ENCODE measurements at regions not wholly inside any gene's neighbourhood (a gene's known extent, or its start where the extent isn't known, plus 50 kb on each side); places are given as distances from the start of the nearest gene placed in this dataset.

- no peak for TF ChIP-seq CTCF (conservative IDR thresholded peaks at IDR 0.05; ENCODE audit: low read depth in 2 of 2)
- no peak for TF ChIP-seq POLR2AphosphoS5 (IDR thresholded peaks at IDR 0.05; ENCODE audit: low read depth)
- no peak for TF ChIP-seq EZH2 (IDR thresholded peaks at IDR 0.05; ENCODE audit: low read depth, unreplicated experiment)
- TF ChIP-seq CREB1 (CRISPR knock-in tag; IDR thresholded peaks at IDR 0.05; ENCODE audit: low read depth) = no peak
- no peak for TF ChIP-seq EZH2phosphoT487 (IDR thresholded peaks at IDR 0.05; ENCODE audit: unreplicated experiment)
- TF ChIP-seq NANOG (IDR thresholded peaks at IDR 0.05; ENCODE audit: borderline replicate concordance) = no peak
- no peak for TF ChIP-seq REST (IDR thresholded peaks at IDR 0.05; ENCODE audit: unreplicated experiment)
- TF ChIP-seq JUNB (IDR thresholded peaks at IDR 0.05; ENCODE audit: unreplicated experiment) = no peak
- no peak for TF ChIP-seq ZNF331 (CRISPR knock-in tag; IDR thresholded peaks at IDR 0.05; ENCODE audit: low read depth)
- no peak for TF ChIP-seq ZNF462 (CRISPR knock-in tag; IDR thresholded peaks at IDR 0.05)
- TF ChIP-seq STAT1 (IDR thresholded peaks at IDR 0.05; ENCODE audit: unreplicated experiment) = no peak
- TF ChIP-seq ETS1 (IDR thresholded peaks at IDR 0.05) = no peak
Observed at GRCh38 chrX:19283597-19284339, 60.0 kb upstream of the PDHA1 start.

Measured in GM23338 (cell line).